ENCODE measurements at regions not wholly inside any gene's neighbourhood (a gene's known extent, or its start where the extent isn't known, plus 50 kb on each side); places are given as distances from the start of the nearest gene placed in this dataset.
"Not testable (repeated sequence)": the region's sequence is repeated elsewhere in the genome, so short reads cannot be mapped to it uniquely, and the experiment has no call there.

GRCh38 chr12:124647316-124647715 lies 79.9 kb upstream of the NCOR2 start:
- Histone ChIP-seq H3K9me3 (ENCODE audit: control insufficient read depth, low read length) (peaks cover 21% of the 10 kb centered on the region), H3K4me1 (ENCODE audit: control insufficient read depth, insufficient read depth, low read length, poor library complexity, severe bottlenecking) (peaks cover 5% of the 10 kb centered on the region), H3K4me3 (ENCODE audit: extremely low read depth, insufficient read depth, low read length, poor library complexity, severe bottlenecking) (no peak overlapping the region), H3K27ac (ENCODE audit: low read depth, low read length, severe bottlenecking) (no peak overlapping the region), H3K36me3 (ENCODE audit: control insufficient read depth, insufficient read depth, low read length) (no peaks in the 10 kb centered on the region)
- WGBS, 2 experiments (ENCODE audit: insufficient coverage in 2 of 2): 91 to 100% methylated on average over 5 of the region's 6 CpGs

DNA sequence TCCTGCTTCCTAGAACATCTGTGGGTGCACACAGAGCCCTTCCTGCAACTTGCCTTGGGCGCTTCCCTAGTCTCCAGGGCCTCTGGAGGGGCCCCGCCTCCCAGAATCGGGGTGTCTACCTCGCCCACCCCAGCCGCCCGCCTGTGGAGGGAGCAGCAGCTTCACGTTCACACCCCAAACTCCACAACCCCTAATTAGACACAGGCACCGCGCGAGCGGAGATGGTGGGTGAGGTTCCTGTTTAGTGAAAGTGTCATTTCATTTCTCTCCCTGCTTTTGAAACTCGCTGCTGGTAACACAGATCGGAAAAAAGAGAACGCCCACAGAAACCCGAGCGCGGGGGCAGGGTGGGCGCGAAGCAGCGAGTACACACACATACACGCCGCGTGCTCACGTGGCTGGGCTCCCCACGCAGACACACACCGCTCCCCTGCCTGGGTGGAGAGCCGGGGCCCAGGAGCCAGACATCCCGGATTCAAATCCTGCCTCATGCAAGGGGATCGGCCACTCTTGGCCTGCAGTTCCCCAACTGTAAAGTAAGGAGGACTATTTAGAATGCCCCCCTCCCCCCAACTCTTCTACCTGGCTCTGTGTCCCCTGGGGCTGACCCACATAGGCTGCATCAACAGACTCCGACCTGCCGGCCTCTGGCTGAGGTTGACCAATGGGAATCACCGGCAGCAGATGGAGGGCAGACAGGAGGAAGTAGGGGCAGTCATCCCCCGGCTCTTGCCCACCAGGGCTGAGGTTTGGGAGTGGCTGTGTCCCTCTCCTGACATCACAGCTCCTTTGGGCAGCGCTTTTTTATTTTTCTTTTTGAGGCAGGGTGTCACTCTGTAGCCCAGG lies 79.2 kb upstream of the NCOR2 start:
- Histone ChIP-seq H3K4me1 (ENCODE audit: control insufficient read depth, insufficient read depth, low read length, poor library complexity, severe bottlenecking) (peaks cover 5% of the 10 kb centered on the region), H3K4me3 (ENCODE audit: extremely low read depth, insufficient read depth, low read length, poor library complexity, severe bottlenecking) (no peak overlapping the region), H3K27ac (ENCODE audit: low read depth, low read length, severe bottlenecking) (no peak overlapping the region), H3K9me3 (ENCODE audit: control insufficient read depth, low read length) (peaks cover 21% of the 10 kb centered on the region), H3K36me3 (ENCODE audit: control insufficient read depth, insufficient read depth, low read length) (no peaks in the 10 kb centered on the region)
- WGBS, 2 experiments (ENCODE audit: insufficient coverage in 2 of 2): 89 to 91% methylated on average over 22 of the region's 34 CpGs

DNA sequence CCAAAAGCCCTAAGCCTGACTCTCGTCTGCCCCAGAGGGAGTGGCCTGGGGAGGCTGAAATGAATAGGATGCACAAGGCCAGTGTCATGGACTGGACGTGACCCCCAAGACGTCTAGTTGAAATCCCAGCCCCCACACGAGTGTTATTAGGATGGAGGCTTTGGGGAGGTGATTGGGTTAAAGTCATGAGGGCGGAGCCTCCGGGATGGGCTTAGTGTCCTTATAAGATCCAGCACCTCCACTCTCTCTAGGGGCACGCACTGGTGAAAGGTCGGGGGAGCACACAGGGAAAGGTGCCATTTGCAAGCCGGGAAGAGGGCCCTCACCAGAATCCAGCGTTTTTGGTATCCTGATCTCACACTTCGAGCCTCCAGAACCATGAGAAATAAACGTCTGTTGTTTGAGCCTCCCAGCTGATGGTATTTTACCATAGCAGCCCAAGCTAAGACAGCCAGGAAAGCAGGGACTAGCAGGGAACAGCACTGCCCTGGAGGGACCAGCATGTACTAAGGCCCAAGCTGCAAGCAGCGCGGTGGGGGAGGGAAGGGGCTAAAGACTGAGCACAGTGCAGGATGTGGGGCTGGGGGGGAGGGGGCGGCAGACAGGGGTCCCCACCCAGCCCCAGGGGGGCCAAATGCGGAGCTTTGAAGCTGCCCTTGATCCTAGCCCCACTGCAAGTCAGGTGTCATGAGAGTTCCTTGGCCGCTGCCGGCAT lies 78.3 kb upstream of the NCOR2 start:
- Histone ChIP-seq H3K27ac (ENCODE audit: low read depth, low read length, severe bottlenecking) (no peak overlapping the region), H3K36me3 (ENCODE audit: control insufficient read depth, insufficient read depth, low read length) (no peaks in the 10 kb centered on the region), H3K9me3 (ENCODE audit: control insufficient read depth, low read length) (peaks cover 23% of the 10 kb centered on the region), H3K4me3 (ENCODE audit: extremely low read depth, insufficient read depth, low read length, poor library complexity, severe bottlenecking) (no peak overlapping the region), H3K4me1 (ENCODE audit: control insufficient read depth, insufficient read depth, low read length, poor library complexity, severe bottlenecking) (peaks cover 5% of the 10 kb centered on the region)
- WGBS, 2 experiments (ENCODE audit: insufficient coverage in 2 of 2): 72 to 76% methylated on average over 15 of the region's 18 CpGs

DNA sequence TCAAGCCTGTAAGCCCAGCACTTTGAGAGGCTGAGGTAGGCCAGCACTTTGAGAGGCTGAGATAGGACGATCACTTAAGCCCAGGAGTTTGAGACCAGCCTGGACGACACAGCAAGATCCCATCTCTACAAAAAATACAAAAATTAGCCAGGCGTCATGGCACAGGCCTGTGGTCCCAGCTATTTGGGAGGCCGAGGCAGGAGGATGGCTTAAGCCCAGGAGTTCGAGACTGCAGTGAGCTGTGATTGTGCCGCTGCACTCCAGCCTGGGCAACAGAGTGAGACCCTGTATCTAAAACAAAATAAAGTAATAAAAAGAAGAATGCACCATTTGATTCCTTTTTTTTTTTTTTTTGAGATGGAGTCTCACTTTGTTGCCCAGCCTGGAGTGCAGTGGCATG lies 76.4 kb upstream of the NCOR2 start:
- not testable (repeated sequence) for H3K36me3 ChIP-seq (ENCODE audit: control insufficient read depth, insufficient read depth, low read length); H3K27ac ChIP-seq (ENCODE audit: low read depth, low read length, severe bottlenecking); H3K4me3 ChIP-seq (ENCODE audit: extremely low read depth, insufficient read depth, low read length, poor library complexity, severe bottlenecking); H3K4me1 ChIP-seq (ENCODE audit: control insufficient read depth, insufficient read depth, low read length, poor library complexity, severe bottlenecking)
- 87 to 100% methylated on average over 3 to 4 of the region's 6 CpGs for WGBS, 2 experiments (ENCODE audit: insufficient coverage in 2 of 2)
- peaks cover 27% of the 10 kb centered on the region for H3K9me3 ChIP-seq (ENCODE audit: control insufficient read depth, low read length)

- WGBS, 2 experiments (ENCODE audit: insufficient coverage in 2 of 2): 85 to 88% methylated on average over 3 of the region's 8 CpGs
- Histone ChIP-seq H3K27ac (ENCODE audit: low read depth, low read length, severe bottlenecking) (no peak overlapping the region), H3K36me3 (ENCODE audit: control insufficient read depth, insufficient read depth, low read length) (no peaks in the 10 kb centered on the region), H3K4me3 (ENCODE audit: extremely low read depth, insufficient read depth, low read length, poor library complexity, severe bottlenecking) (no peak overlapping the region), H3K4me1 (ENCODE audit: control insufficient read depth, insufficient read depth, low read length, poor library complexity, severe bottlenecking) (peaks cover 12% of the 10 kb centered on the region), H3K9me3 (ENCODE audit: control insufficient read depth, low read length) (peaks cover 16% of the 10 kb centered on the region)
Measured at GRCh38 chr12:124642105-124642504, 74.7 kb upstream of the NCOR2 start.

DNA sequence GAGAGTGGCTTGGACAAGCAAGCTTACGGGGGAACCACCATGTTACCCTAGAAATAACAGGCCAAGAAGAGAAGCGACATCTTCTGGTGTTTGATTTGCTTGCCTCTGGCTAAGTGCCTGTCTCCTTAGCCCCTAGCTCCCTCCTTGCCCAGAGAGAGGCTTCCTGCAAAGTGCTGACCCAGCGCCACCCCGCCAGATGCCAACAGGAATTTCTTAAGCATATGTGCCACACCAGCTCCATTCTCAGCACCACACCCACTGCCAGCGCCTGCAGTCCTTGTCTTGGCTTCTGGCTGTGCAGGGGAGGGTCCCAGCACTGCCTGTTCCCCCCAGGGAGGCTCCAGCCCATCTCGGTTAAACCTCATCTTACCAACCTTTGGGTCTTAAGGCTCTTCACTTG lies 74.2 kb upstream of the NCOR2 start:
- no peak overlapping the region for H3K4me3 ChIP-seq (ENCODE audit: extremely low read depth, insufficient read depth, low read length, poor library complexity, severe bottlenecking)
- WGBS, 2 experiments (ENCODE audit: insufficient coverage in 2 of 2): 62 to 91% methylated on average over 2 to 6 of the region's 6 CpGs
- H3K27ac ChIP-seq (ENCODE audit: low read depth, low read length, severe bottlenecking): no peak overlapping the region

GRCh38 chr12:124640056-124640455 lies 72.6 kb upstream of the NCOR2 start:
- Histone ChIP-seq H3K36me3 (ENCODE audit: control insufficient read depth, insufficient read depth, low read length) (no peaks in the 10 kb centered on the region), H3K27ac (ENCODE audit: low read depth, low read length, severe bottlenecking) (no peak overlapping the region), H3K4me3 (ENCODE audit: extremely low read depth, insufficient read depth, low read length, poor library complexity, severe bottlenecking) (no peak overlapping the region), H3K4me1 (ENCODE audit: control insufficient read depth, insufficient read depth, low read length, poor library complexity, severe bottlenecking) (peaks cover 13% of the 10 kb centered on the region), H3K9me3 (ENCODE audit: control insufficient read depth, low read length) (peaks cover 16% of the 10 kb centered on the region)
- no CpG with 5 or more reads among the region's 5 CpGs for WGBS, 2 experiments (ENCODE audit: insufficient coverage in 2 of 2)

More for the DNA sequence above, 74.2 kb upstream of the NCOR2 start:
- Histone ChIP-seq H3K36me3 (ENCODE audit: control insufficient read depth, insufficient read depth, low read length) (no peaks in the 10 kb centered on the region), H3K4me1 (ENCODE audit: control insufficient read depth, insufficient read depth, low read length, poor library complexity, severe bottlenecking) (peaks cover 12% of the 10 kb centered on the region), H3K9me3 (ENCODE audit: control insufficient read depth, low read length) (peaks cover 16% of the 10 kb centered on the region)

DNA sequence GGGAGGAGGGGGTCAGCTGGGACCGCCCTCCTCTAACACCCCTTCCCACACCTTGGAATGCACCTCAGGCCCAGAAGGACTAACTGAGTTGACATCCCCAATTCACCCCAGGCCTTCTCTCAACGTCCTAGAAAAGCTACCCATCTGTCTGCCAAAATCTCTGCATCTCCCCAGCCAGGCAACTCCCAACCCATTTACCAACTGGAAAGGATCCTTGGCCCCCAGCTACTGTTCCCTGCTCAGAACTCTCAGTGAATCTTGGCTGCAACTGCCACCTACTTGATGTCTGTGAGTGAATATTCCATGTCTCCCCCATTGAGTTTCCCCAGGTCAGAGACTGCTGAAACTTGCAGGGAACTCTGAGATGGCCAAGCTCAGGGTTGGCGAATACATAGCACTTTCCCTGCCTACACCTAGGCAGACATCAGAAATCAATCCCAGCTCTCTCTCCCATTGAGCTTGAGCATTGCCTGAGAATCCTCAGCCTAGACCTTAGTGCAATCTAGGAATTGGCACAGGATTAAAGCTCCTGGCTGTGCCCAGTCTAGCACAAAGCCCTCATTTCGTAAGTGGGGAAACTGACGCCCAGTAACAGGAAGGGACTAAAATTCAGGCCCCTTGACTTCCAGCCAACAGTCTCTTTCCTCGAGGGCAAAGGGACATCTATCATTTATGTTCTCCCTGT lies 71.9 kb upstream of the NCOR2 start:
- Histone ChIP-seq H3K36me3 (ENCODE audit: control insufficient read depth, insufficient read depth, low read length) (no peaks in the 10 kb centered on the region), H3K4me3 (ENCODE audit: extremely low read depth, insufficient read depth, low read length, poor library complexity, severe bottlenecking) (no peak overlapping the region), H3K4me1 (ENCODE audit: control insufficient read depth, insufficient read depth, low read length, poor library complexity, severe bottlenecking) (peaks cover 13% of the 10 kb centered on the region), H3K9me3 (ENCODE audit: control insufficient read depth, low read length) (peaks cover 20% of the 10 kb centered on the region), H3K27ac (ENCODE audit: low read depth, low read length, severe bottlenecking) (no peak overlapping the region)
- 80 to 82% methylated on average over 4 to 5 of the region's 6 CpGs for WGBS, 2 experiments (ENCODE audit: insufficient coverage in 2 of 2)

DNA sequence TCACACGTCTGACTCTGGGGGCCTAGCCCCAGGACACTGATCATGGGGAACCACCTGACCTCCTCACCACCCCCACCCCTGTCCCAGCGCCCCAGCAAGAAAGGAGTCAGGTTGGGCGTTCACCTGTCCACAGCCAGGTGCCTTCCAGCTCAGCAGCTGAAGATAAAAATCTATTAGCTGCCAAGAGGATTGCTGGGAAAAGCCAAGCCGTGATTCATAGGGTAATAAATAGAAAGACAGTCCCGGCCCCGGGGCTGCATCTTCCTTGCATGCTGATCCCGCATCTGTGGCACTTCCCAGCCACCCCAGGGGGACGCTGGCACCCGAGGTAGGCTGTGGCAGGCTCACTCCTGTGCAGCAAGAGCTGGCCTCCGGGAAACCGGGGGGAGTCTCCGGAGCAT lies 70.2 kb upstream of the NCOR2 start:
- H3K4me3 ChIP-seq (ENCODE audit: extremely low read depth, insufficient read depth, low read length, poor library complexity, severe bottlenecking): no peak overlapping the region
- H3K36me3 ChIP-seq (ENCODE audit: control insufficient read depth, insufficient read depth, low read length): no peaks in the 10 kb centered on the region
- peaks cover 20% of the 10 kb centered on the region for H3K9me3 ChIP-seq (ENCODE audit: control insufficient read depth, low read length)
- WGBS, 2 experiments (ENCODE audit: insufficient coverage in 2 of 2): 78 to 83% methylated on average over 10 to 12 of the region's 12 CpGs
- peaks cover 16% of the 10 kb centered on the region for H3K4me1 ChIP-seq (ENCODE audit: control insufficient read depth, insufficient read depth, low read length, poor library complexity, severe bottlenecking)
- H3K27ac ChIP-seq (ENCODE audit: low read depth, low read length, severe bottlenecking): no peak overlapping the region

DNA sequence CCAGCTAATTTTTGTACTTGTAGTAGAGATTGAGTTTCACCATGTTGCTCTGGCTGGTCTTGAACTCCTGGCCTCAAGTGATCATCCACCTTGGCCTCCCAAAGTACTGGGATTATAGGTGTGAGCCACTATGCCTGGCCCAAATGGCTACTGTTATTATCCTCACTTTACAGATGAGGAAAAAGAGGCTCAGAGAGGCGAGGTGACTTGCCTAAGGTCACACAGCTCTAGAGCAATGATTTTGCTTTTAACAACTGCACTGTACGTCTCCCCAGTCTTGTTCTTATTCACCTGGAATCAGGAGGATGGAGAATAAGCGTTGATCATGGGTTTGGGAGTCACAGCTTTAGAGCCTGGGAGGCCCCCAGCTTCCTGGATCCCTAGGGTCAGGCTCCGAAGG lies 69.8 kb upstream of the NCOR2 start:
- H3K9me3 ChIP-seq (ENCODE audit: control insufficient read depth, low read length): peaks cover 20% of the 10 kb centered on the region
- H3K4me1 ChIP-seq (ENCODE audit: control insufficient read depth, insufficient read depth, low read length, poor library complexity, severe bottlenecking): peaks cover 18% of the 10 kb centered on the region
- no peak overlapping the region for H3K4me3 ChIP-seq (ENCODE audit: extremely low read depth, insufficient read depth, low read length, poor library complexity, severe bottlenecking)
- no peaks in the 10 kb centered on the region for H3K36me3 ChIP-seq (ENCODE audit: control insufficient read depth, insufficient read depth, low read length)
- WGBS, 2 experiments (ENCODE audit: insufficient coverage in 2 of 2): 67 to 80% methylated on average over 3 to 4 of the region's 4 CpGs
- no peak overlapping the region for H3K27ac ChIP-seq (ENCODE audit: low read depth, low read length, severe bottlenecking)
